ENCODE measurements at regions not wholly inside any gene's neighbourhood (a gene's known extent, or its start where the extent isn't known, plus 50 kb on each side); places are given as distances from the start of the nearest gene placed in this dataset.

- Histone ChIP-seq H3K27ac (ENCODE audit: low read depth, low read length, poor library complexity, severe bottlenecking) (no peak overlapping the region), H4K20me1 (ENCODE audit: insufficient read depth, low read length) (no peaks in the 10 kb centered on the region), H3K4me3 (ENCODE audit: low read depth, low read length, poor library complexity, severe bottlenecking) (no peak overlapping the region), H2AFZ (ENCODE audit: low read length) (no peak overlapping the region), H3K4me2 (ENCODE audit: low read length) (no peak overlapping the region), H3K9me2 (ENCODE audit: insufficient read depth, low read length) (no peaks in the 10 kb centered on the region), H3K9me3 (ENCODE audit: low read length) (no peaks in the 10 kb centered on the region), H3K79me2 (ENCODE audit: insufficient read depth, low read depth, low read length) (no peaks in the 10 kb centered on the region), H3K4me1 (ENCODE audit: insufficient read depth, low read length, poor library complexity, severe bottlenecking) (no peaks in the 10 kb centered on the region), H3K36me3 (ENCODE audit: insufficient read depth, low read length) (no peaks in the 10 kb centered on the region)
- ChIA-PET CTCF (ENCODE audit: unreplicated experiment) (no interaction called here), POLR2A (no interaction called here)
- TF ChIP-seq CTCF (conservative IDR thresholded peaks at IDR 0.05; ENCODE audit: low read length), result no peak
- no peak for TF ChIP-seq EZH2phosphoT487 (IDR thresholded peaks at IDR 0.05; ENCODE audit: borderline replicate concordance, low read depth, low read length)
- DNase-seq (ENCODE audit: low spot score), result no peak
- intact Hi-C loops (cut with micrococcal nuclease; ENCODE audit: unreplicated experiment), result no loop called here
- BruUV-seq (replicated peaks), result no TSS peak
Measured at GRCh38 chr3:139119331-139120025, 74.8 kb upstream of the PRR23C start.

DNA sequence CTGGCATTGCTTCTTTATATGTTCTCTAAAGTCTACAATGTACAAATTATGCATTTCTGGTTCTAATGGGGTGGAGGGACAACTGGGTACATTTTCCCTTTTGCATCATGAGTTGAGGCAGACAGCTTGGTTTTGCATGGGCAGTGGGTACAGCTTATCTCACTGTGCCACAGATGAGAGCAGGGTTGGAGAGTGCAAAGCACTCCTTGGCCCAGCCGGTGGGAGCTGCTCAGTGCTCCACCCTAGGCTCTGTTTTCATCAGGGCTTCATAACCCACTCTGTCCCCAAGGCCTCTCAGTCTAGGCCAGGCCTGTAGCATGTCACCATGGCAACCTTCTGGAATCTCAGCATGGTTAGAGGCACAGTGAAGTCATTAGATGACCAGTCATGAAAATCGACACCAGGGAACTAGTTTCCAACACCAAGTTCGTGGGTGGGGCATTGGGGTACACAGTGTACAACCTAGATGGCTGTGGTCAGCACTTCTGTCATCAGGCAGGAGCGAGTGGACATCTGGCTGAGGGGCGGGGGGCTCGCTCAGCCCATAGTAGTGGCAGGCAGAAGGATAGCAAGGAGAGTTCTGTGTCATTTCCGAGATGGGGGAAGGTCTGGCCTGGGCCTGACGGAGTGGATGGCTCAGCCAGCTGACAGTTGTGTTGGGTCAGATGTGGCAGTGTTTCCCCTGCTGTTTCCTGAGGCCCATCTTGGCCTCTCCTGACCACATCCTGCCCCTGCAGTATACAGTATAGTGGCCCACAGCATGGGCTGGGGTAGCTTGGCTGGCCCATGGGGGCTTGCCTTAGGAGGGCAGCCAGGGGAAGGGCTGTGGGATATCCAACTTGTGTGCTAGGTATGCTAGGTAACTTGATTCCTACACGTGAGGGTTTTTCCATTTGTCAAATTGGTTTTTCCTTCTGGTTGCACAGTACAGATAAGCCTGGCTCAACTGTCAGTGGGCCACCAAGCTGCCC is 75.7 kb upstream of the PRR23C start:
- ChIA-PET CTCF (ENCODE audit: unreplicated experiment) (no interaction called here), POLR2A (no interaction called here)
- Histone ChIP-seq H3K4me1 (ENCODE audit: insufficient read depth, low read length, poor library complexity, severe bottlenecking) (no peaks in the 10 kb centered on the region), H3K79me2 (ENCODE audit: insufficient read depth, low read depth, low read length) (no peaks in the 10 kb centered on the region), H3K36me3 (ENCODE audit: insufficient read depth, low read length) (no peaks in the 10 kb centered on the region), H2AFZ (ENCODE audit: low read length) (no peak overlapping the region), H4K20me1 (ENCODE audit: insufficient read depth, low read length) (no peaks in the 10 kb centered on the region), H3K9me3 (ENCODE audit: low read length) (no peaks in the 10 kb centered on the region), H3K27ac (ENCODE audit: low read depth, low read length, poor library complexity, severe bottlenecking) (no peak overlapping the region), H3K4me3 (ENCODE audit: low read depth, low read length, poor library complexity, severe bottlenecking) (no peak overlapping the region), H3K4me2 (ENCODE audit: low read length) (no peak overlapping the region), H3K9me2 (ENCODE audit: insufficient read depth, low read length) (no peaks in the 10 kb centered on the region)
- TF ChIP-seq EZH2phosphoT487 (IDR thresholded peaks at IDR 0.05; ENCODE audit: borderline replicate concordance, low read depth, low read length) (no peak), CTCF (conservative IDR thresholded peaks at IDR 0.05; ENCODE audit: low read length) (no peak)
- intact Hi-C loops (cut with micrococcal nuclease; ENCODE audit: unreplicated experiment), result no loop called here
- DNase-seq (ENCODE audit: low spot score), result no peak
- BruUV-seq (replicated peaks), result no TSS peak
